HepG2 (cell line): ENCODE measurements at regions not wholly inside any gene's neighbourhood (a gene's known extent, or its start where the extent isn't known, plus 50 kb on each side); places are given as distances from the start of the nearest gene placed in this dataset.

Source experiments
- ATAC-seq: fragments of 200-7000 bp; cut with Tn5 transposase; 3 replicates; pipeline ENCODE4 v1.9.1; 2020; ENCODE audit warnings: mild to moderate bottlenecking, moderate library complexity
- BruUV-seq: library from RNA; stranded (reverse); fragments of 400-500 nt; replicated peaks from 2 replicates; lab custom pipeline; 2021; lab: Mats Ljungman, UMichigan
- CTCF ChIA-PET: fragments of 300-600 bp; formaldehyde crosslinking; extraction: SDS; loops from one replicate; lab custom pipeline; 2021; ENCODE audit warnings: low total read pairs, inconsistent platforms, low intra/inter-chr PET ratio; lab: Yijun Ruan, JAX
- POLR2A ChIA-PET: fragments of 350-600 bp; sonication (Branson Sonifier 250); formaldehyde crosslinking; loops from one replicate; lab custom pipeline; 2020; ENCODE audit warnings: antibody characterized with exemption, inconsistent platforms; lab: Yijun Ruan, JAX
- DNase-seq: peaks from one replicate; pipeline ENCODE4 v3.0.0-alpha.2; 2015; ENCODE audit warnings: low spot score
- FAIRE-seq: peaks from 3 replicates; lab custom pipeline; 2011; peaks lifted over from hg19 to GRCh38; lab: Jason Lieb, UNC
- H2AFZ ChIP-seq: one replicate; pipeline ENCODE4 v1.6.1; 2011; ENCODE audit warnings: low read length, inconsistent platforms
- H3K27ac ChIP-seq: fragments of 300-600 bp; 3 replicates; pipeline ENCODE4 v1.8.0; 2011; ENCODE audit warnings: mixed run types, mild to moderate bottlenecking, mixed read lengths, low read length, inconsistent platforms; ENCODE audit not compliant: insufficient read depth; ENCODE audit errors: extremely low read length
- H3K27me3 ChIP-seq, 2 experiments: fragments of 200-600 bp in 1 of 2; 2 replicates in 1 of 2; 3 replicates in 1 of 2; pipeline versions ENCODE4 v1.6.0 to v1.8.0; 2011; ENCODE audit warnings: low read length in 2 of 2, mild to moderate bottlenecking in 2 of 2, moderate library complexity in 2 of 2, inconsistent platforms in 1 of 2; ENCODE audit not compliant: insufficient read depth in 2 of 2, control insufficient read depth in 1 of 2
- H3K36me3 ChIP-seq, 2 experiments: fragments of 200-600 bp in 1 of 2; replicated peaks in 1 of 2; 2 replicates in 1 of 2; 3 replicates in 1 of 2; pipeline versions ENCODE4 v1.5.1 to v1.8.0; 2011; ENCODE audit warnings: low read length in 2 of 2, inconsistent platforms in 1 of 2; ENCODE audit not compliant: insufficient read depth in 2 of 2, control insufficient read depth in 1 of 2
- H3K4me1 ChIP-seq: 2 replicates; pipeline ENCODE4 v1.5.1; 2012; ENCODE audit warnings: low read length, inconsistent platforms; ENCODE audit not compliant: insufficient read depth
- H3K4me2 ChIP-seq: 2 replicates; pipeline ENCODE4 v1.6.0; 2011; ENCODE audit warnings: low read depth, low read length, inconsistent platforms
- H3K4me3 ChIP-seq, 3 experiments: fragments of 200-600 bp in 1 of 3; sonication (generic), shearing (Covaris generic) in 1 of 3; replicated peaks in 1 of 3; 2 replicates each; pipeline ENCODE4 v1.5.1; 2011 to 2016; ENCODE audit warnings: low read length in 3 of 3, inconsistent platforms in 2 of 3, low read depth in 2 of 3, mild to moderate bottlenecking in 2 of 3, control low read depth in 1 of 3, mixed read lengths in 1 of 3; ENCODE audit not compliant: insufficient read depth in 1 of 3
- H3K79me2 ChIP-seq: one replicate; pipeline ENCODE4 v1.6.1; 2011; ENCODE audit warnings: low read length, inconsistent platforms; ENCODE audit not compliant: insufficient read depth
- H3K9ac ChIP-seq: 2 replicates; pipeline ENCODE4 v1.6.0; 2011; ENCODE audit warnings: mild to moderate bottlenecking, low read depth, low read length, inconsistent platforms; ENCODE audit not compliant: insufficient read depth
- H3K9me3 ChIP-seq: 2 replicates; pipeline ENCODE4 v1.5.1; 2012; ENCODE audit warnings: mild to moderate bottlenecking, low read length
- H4K20me1 ChIP-seq: 2 replicates; pipeline ENCODE4 v1.6.0; 2011; ENCODE audit warnings: inconsistent platforms, mild to moderate bottlenecking, low read length, moderate library complexity; ENCODE audit not compliant: insufficient read depth
- ETV6 ChIP-seq: sonication (generic); formaldehyde crosslinking; conservative IDR thresholded peaks from 2 replicates; pipeline ENCODE4 v1.4.0; 2020; ENCODE audit warnings: missing genetic modification reagents
- GLI4 ChIP-seq: sonication (generic); formaldehyde crosslinking; IDR thresholded peaks from 2 replicates; pipeline ENCODE4 v1.5.1; 2020; ENCODE audit warnings: missing genetic modification reagents, mild to moderate bottlenecking, moderate library complexity, borderline replicate concordance
- MEIS1 ChIP-seq: sonication (generic); formaldehyde crosslinking; IDR thresholded peaks from 2 replicates; pipeline ENCODE4 v1.9.0; 2021; ENCODE audit warnings: mild to moderate bottlenecking, missing genetic modification reagents, moderate library complexity, borderline replicate concordance
- SATB2 ChIP-seq: sonication (generic); formaldehyde crosslinking; IDR thresholded peaks from 2 replicates; pipeline ENCODE4 v1.5.0; 2020; ENCODE audit warnings: missing genetic modification reagents
- SUZ12 ChIP-seq: fragments of 150-350 bp; IDR thresholded peaks from 2 replicates; pipeline ENCODE4 v1.6.1; 2014; ENCODE audit warnings: low read depth, low read length
- ZNF274 ChIP-seq: sonication (generic); formaldehyde crosslinking; IDR thresholded peaks from 2 replicates; pipeline ENCODE4 v1.5.1; 2020; ENCODE audit warnings: mild to moderate bottlenecking, missing genetic modification reagents
- ZNF329 ChIP-seq: sonication (generic); formaldehyde crosslinking; IDR thresholded peaks from 2 replicates; pipeline ENCODE4 v1.9.0; 2021; ENCODE audit warnings: low read depth, mild to moderate bottlenecking, missing genetic modification reagents
- ZNF598 ChIP-seq: sonication (generic); formaldehyde crosslinking; IDR thresholded peaks from 2 replicates; pipeline ENCODE4 v1.5.1; 2020; ENCODE audit warnings: mild to moderate bottlenecking, missing genetic modification reagents, borderline replicate concordance
- ZNF616 ChIP-seq: sonication (generic); formaldehyde crosslinking; IDR thresholded peaks from 2 replicates; pipeline ENCODE4 v1.5.0; 2020; ENCODE audit warnings: low read depth, mild to moderate bottlenecking, missing genetic modification reagents
- ZNF672 ChIP-seq: sonication (generic); formaldehyde crosslinking; IDR thresholded peaks from 2 replicates; pipeline ENCODE4 v1.8.1; 2022; ENCODE audit warnings: missing genetic modification reagents
- WGBS: methylation state at CpG from one replicate; pipeline ENCODE4 v1.1.6; 2017; ENCODE audit warnings: low lambda C conversion rate; 5-methylcytosine and 5-hydroxymethylcytosine counted together
- in situ Hi-C: cut with HindIII; loops from 2 replicates; pipeline ENCODE4 v1.10.0; 2017; ENCODE audit warnings: low pct_unique_long_range_greater_than_20kb; ENCODE audit not compliant: extremely low pct_ligation_motif_present
- intact Hi-C: fragments of 100-400 bp; cut with micrococcal nuclease; formaldehyde crosslinking; loops from one replicate; pipeline ENCODE4 v1.10.0; 2022; ENCODE audit not compliant: unreplicated experiment
- TF ChIP-seq, protein P1 (sequence below): sonication (generic); formaldehyde crosslinking; IDR thresholded peaks from 2 replicates; pipeline ENCODE4 v1.9.0; 2021; ENCODE audit warnings: missing genetic modification reagents, mild to moderate bottlenecking, borderline replicate concordance
- TF ChIP-seq, protein P2 (sequence below): sonication (generic); formaldehyde crosslinking; IDR thresholded peaks from 2 replicates; pipeline ENCODE4 v1.4.0; 2020; ENCODE audit warnings: missing genetic modification reagents, borderline replicate concordance
- TF ChIP-seq, protein P3 (sequence below): IDR thresholded peaks from 2 replicates; pipeline ENCODE4 v1.6.1; 2016; ENCODE audit warnings: control low read depth
- TF ChIP-seq, protein P4 (sequence below): sonication (generic); formaldehyde crosslinking; IDR thresholded peaks from 2 replicates; pipeline ENCODE4 v1.5.0; 2020; ENCODE audit warnings: mild to moderate bottlenecking, missing genetic modification reagents, borderline replicate concordance

DNA sequence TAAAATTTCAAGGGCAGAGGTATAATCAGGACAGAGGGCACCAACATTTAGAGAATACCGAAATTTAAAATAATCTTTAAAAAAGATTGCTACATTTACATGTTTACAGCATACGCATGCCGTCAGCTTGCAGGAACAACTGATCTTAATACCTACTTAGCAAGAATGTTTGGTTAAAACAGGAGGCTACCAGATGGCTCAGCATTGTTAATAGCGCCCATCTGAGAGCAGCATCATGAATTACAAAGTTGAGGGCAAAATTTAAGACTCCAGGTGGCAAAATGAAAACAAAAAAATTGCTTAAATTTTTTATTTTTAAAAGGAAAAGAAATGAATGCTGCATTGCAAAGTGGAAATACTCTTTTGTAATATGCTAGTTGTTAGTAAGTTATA lies 241.3 kb downstream of the C4orf33 start:
- no peak for FAIRE-seq
- CTCF ChIA-PET = no interaction called here
- no peaks in the 10 kb centered on the region for H4K20me1 ChIP-seq
- no peak overlapping the region for H3K4me2 ChIP-seq
- H3K36me3 ChIP-seq = no peaks in the 10 kb centered on the region
- H3K27me3 ChIP-seq = no peaks in the 10 kb centered on the region
- no peak overlapping the region for H3K9ac ChIP-seq
- no TSS peak for BruUV-seq
- H3K4me1 ChIP-seq = no peaks in the 10 kb centered on the region
- TF ChIP-seq, protein P1, sequence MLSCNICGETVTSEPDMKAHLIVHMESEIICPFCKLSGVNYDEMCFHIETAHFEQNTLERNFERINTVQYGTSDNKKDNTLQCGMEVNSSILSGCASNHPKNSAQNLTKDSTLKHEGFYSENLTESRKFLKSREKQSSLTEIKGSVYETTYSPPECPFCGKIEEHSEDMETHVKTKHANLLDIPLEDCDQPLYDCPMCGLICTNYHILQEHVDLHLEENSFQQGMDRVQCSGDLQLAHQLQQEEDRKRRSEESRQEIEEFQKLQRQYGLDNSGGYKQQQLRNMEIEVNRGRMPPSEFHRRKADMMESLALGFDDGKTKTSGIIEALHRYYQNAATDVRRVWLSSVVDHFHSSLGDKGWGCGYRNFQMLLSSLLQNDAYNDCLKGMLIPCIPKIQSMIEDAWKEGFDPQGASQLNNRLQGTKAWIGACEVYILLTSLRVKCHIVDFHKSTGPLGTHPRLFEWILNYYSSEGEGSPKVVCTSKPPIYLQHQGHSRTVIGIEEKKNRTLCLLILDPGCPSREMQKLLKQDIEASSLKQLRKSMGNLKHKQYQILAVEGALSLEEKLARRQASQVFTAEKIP (CRISPR knock-in tag) = no peak
- TF ChIP-seq GLI4 (CRISPR knock-in tag) = no peak
- TF ChIP-seq, protein P2, sequence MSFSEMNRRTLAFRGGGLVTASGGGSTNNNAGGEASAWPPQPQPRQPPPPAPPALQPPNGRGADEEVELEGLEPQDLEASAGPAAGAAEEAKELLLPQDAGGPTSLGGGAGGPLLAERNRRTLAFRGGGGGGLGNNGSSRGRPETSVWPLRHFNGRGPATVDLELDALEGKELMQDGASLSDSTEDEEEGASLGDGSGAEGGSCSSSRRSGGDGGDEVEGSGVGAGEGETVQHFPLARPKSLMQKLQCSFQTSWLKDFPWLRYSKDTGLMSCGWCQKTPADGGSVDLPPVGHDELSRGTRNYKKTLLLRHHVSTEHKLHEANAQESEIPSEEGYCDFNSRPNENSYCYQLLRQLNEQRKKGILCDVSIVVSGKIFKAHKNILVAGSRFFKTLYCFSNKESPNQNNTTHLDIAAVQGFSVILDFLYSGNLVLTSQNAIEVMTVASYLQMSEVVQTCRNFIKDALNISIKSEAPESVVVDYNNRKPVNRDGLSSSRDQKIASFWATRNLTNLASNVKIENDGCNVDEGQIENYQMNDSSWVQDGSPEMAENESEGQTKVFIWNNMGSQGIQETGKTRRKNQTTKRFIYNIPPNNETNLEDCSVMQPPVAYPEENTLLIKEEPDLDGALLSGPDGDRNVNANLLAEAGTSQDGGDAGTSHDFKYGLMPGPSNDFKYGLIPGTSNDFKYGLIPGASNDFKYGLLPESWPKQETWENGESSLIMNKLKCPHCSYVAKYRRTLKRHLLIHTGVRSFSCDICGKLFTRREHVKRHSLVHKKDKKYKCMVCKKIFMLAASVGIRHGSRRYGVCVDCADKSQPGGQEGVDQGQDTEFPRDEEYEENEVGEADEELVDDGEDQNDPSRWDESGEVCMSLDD (CRISPR knock-in tag) = no peak
- TF ChIP-seq SUZ12 = no peak
- no peak for TF ChIP-seq ZNF598 (CRISPR knock-in tag)
- TF ChIP-seq ZNF329 (CRISPR knock-in tag) = no peak
- TF ChIP-seq, protein P3, sequence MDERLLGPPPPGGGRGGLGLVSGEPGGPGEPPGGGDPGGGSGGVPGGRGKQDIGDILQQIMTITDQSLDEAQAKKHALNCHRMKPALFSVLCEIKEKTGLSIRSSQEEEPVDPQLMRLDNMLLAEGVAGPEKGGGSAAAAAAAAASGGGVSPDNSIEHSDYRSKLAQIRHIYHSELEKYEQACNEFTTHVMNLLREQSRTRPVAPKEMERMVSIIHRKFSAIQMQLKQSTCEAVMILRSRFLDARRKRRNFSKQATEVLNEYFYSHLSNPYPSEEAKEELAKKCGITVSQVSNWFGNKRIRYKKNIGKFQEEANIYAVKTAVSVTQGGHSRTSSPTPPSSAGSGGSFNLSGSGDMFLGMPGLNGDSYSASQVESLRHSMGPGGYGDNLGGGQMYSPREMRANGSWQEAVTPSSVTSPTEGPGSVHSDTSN (CRISPR knock-in tag) = no peak
- TF ChIP-seq ZNF616 (CRISPR knock-in tag) = no peak
- TF ChIP-seq MEIS1 (CRISPR knock-in tag) = no peak
- TF ChIP-seq SATB2 (CRISPR knock-in tag) = no peak
- no peak for TF ChIP-seq ZNF274 (CRISPR knock-in tag)
- TF ChIP-seq, protein P4, sequence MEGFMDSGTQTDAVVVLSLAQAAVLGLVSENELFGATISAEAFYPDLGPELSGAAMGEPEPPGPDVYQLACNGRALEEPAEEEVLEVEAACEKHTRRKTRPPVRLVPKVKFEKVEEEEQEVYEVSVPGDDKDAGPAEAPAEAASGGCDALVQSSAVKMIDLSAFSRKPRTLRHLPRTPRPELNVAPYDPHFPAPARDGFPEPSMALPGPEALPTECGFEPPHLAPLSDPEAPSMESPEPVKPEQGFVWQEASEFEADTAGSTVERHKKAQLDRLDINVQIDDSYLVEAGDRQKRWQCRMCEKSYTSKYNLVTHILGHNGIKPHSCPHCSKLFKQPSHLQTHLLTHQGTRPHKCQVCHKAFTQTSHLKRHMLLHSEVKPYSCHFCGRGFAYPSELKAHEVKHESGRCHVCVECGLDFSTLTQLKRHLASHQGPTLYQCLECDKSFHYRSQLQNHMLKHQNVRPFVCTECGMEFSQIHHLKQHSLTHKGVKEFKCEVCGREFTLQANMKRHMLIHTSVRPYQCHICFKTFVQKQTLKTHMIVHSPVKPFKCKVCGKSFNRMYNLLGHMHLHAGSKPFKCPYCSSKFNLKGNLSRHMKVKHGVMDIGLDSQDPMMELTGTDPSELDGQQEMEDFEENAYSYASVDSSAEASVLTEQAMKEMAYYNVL (CRISPR knock-in tag) = no peak
- no peak for TF ChIP-seq ETV6 (CRISPR knock-in tag)
- no peak for TF ChIP-seq ZNF672
- intact Hi-C loops = no loop called here
- no peaks in the 10 kb centered on the region for H3K9me3 ChIP-seq
- no peak overlapping the region for H2AFZ ChIP-seq
- ATAC-seq = no peak
- POLR2A ChIA-PET = no interaction called here
- H3K27ac ChIP-seq = no peak overlapping the region
- H3K4me3 ChIP-seq = no peak overlapping the region
- WGBS = 17% methylated on average over 4 of the region's 4 CpGs
- no peaks in the 10 kb centered on the region for H3K79me2 ChIP-seq
- in situ Hi-C loops = no loop called here
- no peak for DNase-seq
